ENCODE measurements at regions not wholly inside any gene's neighbourhood (a gene's known extent, or its start where the extent isn't known, plus 50 kb on each side); places are given as distances from the start of the nearest gene placed in this dataset.

DNA sequence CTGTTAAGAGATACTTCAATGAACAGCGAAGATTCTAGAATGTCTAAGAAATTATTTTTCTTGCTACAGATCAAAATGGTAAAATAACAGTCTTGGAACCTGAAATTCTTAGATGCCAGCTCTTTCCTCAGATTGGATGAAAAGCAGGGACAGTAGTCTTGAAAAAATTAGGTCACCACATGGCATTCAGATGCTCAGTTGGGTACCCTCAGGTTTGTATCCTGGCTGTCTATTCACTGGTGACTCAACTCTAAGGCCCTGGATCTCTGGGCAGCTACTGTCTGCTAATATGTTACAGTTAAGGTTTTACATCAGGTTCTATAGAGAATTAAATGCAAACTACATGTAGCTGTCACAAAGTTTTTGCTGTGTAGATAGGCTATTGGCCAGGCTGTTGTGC is 528.9 kb upstream of the ADAMTS5 start:
- no peak for DNase-seq
- no peaks in the 10 kb centered on the region for H3K27me3 ChIP-seq
- H3K9me3 ChIP-seq, result no peaks in the 10 kb centered on the region
- intact Hi-C loops (cut with DNase I), result no loop called here
- TF ChIP-seq, protein P1, sequence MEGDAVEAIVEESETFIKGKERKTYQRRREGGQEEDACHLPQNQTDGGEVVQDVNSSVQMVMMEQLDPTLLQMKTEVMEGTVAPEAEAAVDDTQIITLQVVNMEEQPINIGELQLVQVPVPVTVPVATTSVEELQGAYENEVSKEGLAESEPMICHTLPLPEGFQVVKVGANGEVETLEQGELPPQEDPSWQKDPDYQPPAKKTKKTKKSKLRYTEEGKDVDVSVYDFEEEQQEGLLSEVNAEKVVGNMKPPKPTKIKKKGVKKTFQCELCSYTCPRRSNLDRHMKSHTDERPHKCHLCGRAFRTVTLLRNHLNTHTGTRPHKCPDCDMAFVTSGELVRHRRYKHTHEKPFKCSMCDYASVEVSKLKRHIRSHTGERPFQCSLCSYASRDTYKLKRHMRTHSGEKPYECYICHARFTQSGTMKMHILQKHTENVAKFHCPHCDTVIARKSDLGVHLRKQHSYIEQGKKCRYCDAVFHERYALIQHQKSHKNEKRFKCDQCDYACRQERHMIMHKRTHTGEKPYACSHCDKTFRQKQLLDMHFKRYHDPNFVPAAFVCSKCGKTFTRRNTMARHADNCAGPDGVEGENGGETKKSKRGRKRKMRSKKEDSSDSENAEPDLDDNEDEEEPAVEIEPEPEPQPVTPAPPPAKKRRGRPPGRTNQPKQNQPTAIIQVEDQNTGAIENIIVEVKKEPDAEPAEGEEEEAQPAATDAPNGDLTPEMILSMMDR (IDR thresholded peaks at IDR 0.05), result no peak
- H3K4me3 ChIP-seq, result no peak overlapping the region
- H3K4me1 ChIP-seq, result no peaks in the 10 kb centered on the region
- H3K27ac ChIP-seq, result no peak overlapping the region
- ATAC-seq, result no peak
- H3K36me3 ChIP-seq, result no peaks in the 10 kb centered on the region

GRCh38 chr21:27493542-27493941 is 526.7 kb upstream of the ADAMTS5 start:
- Histone ChIP-seq H3K4me3 (no peak overlapping the region), H3K36me3 (no peaks in the 10 kb centered on the region), H3K4me1 (no peaks in the 10 kb centered on the region), H3K27ac (no peak overlapping the region), H3K9me3 (no peaks in the 10 kb centered on the region), H3K27me3 (no peaks in the 10 kb centered on the region)
- intact Hi-C loops (cut with DNase I), result no loop called here
- ATAC-seq (no peak), DNase-seq (no peak)
- TF ChIP-seq, protein P1 (IDR thresholded peaks at IDR 0.05), result no peak

DNA sequence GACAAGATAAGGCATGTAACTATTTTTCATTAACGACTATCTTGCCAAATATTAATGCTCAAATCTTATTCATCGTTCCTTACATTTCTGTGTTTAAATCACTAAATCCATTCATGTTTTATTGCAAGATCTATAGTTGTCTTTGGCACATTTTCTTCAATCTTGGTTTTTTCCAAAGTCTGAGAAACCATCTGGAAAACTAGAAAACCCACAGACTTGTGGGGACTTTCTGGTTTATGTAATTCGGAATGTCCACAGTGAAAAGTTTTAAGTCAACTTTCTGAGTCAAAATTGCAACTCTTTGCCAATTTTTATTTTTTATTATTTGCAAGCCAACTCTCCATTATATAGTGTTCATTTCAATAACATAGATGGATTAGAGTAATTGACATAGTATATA is 520.8 kb upstream of the ADAMTS5 start:
- H3K36me3 ChIP-seq, result no peaks in the 10 kb centered on the region
- no peak for DNase-seq
- no peak for ATAC-seq
- H3K27me3 ChIP-seq, result no peaks in the 10 kb centered on the region
- intact Hi-C loops (cut with DNase I), result no loop called here
- TF ChIP-seq, protein P1 (IDR thresholded peaks at IDR 0.05), result no peak
- H3K9me3 ChIP-seq, result no peaks in the 10 kb centered on the region
- no peak overlapping the region for H3K27ac ChIP-seq
- H3K4me3 ChIP-seq, result no peak overlapping the region
- H3K4me1 ChIP-seq, result no peaks in the 10 kb centered on the region

- intact Hi-C loops (cut with DNase I), result no loop called here
- no peak overlapping the region for H3K4me3 ChIP-seq
- no peaks in the 10 kb centered on the region for H3K4me1 ChIP-seq
- H3K36me3 ChIP-seq, result no peaks in the 10 kb centered on the region
- TF ChIP-seq, protein P1 (IDR thresholded peaks at IDR 0.05), result no peak
- DNase-seq, result no peak
- no peak overlapping the region for H3K27ac ChIP-seq
- no peaks in the 10 kb centered on the region for H3K27me3 ChIP-seq
- H3K9me3 ChIP-seq, result no peaks in the 10 kb centered on the region
- ATAC-seq, result peak; percentile 95
Observed at GRCh38 chr21:27480841-27481261, 514.0 kb upstream of the ADAMTS5 start.

- no peaks in the 10 kb centered on the region for H3K27me3 ChIP-seq
- intact Hi-C loops (cut with DNase I), result no loop called here
- no peaks in the 10 kb centered on the region for H3K9me3 ChIP-seq
- H3K36me3 ChIP-seq, result no peaks in the 10 kb centered on the region
- no peak overlapping the region for H3K4me3 ChIP-seq
- TF ChIP-seq, protein P1 (IDR thresholded peaks at IDR 0.05), result no peak
- no peak for ATAC-seq
- no peak for DNase-seq
- no peak overlapping the region for H3K27ac ChIP-seq
- H3K4me1 ChIP-seq, result no peaks in the 10 kb centered on the region
Observed at GRCh38 chr21:27477296-27477695, 510.4 kb upstream of the ADAMTS5 start.

All from left lung (tissue), 4 donors.